ENCODE measurements at regions not wholly inside any gene's neighbourhood (a gene's known extent, or its start where the extent isn't known, plus 50 kb on each side); places are given as distances from the start of the nearest gene placed in this dataset.

DNA sequence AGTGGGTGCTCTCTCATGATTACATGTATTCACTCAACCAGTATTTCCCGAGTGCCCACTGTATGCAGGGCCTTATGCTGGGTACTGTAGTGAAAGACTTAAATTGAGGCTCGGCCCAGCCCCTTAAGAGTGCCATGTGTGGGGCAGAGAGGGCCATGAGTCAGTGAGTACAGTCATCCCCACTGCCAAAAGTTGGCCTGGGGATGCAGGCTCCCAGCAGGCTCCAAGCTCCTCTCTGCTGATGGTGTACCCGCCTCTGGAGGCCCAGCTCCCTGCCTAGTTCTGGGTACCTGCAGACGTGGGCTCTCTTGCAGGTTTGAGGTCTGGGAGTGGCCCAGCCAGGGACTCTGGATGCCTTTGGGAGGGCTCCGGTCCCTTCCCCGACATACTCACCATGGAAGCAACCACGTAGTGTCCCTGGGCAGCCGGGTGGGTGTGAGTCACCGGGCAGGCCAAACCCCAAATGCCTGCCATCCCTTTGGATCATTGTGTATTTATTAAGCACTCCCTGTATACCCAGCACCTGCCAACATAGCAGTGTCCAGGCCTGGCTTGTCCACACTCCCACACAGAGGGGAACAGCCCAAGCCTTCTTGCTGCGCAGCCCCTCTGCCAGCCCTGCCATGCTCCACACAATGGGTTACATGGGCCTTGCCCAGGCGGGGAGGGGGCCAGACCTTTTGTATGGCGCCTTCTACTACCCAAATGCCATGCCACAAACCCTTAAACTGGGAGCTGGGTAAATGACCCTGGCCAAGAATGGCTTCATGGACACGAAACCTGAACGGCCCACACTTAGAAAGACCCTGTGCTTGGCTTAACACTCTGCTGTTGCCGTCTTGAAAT, 153.6 kb downstream of the VEGFA start:
- ATAC-seq: no peak
- peak overlapping the region in 1 of 4 donors; percentile 8 for H3K27ac ChIP-seq
- TF ChIP-seq, protein P1, sequence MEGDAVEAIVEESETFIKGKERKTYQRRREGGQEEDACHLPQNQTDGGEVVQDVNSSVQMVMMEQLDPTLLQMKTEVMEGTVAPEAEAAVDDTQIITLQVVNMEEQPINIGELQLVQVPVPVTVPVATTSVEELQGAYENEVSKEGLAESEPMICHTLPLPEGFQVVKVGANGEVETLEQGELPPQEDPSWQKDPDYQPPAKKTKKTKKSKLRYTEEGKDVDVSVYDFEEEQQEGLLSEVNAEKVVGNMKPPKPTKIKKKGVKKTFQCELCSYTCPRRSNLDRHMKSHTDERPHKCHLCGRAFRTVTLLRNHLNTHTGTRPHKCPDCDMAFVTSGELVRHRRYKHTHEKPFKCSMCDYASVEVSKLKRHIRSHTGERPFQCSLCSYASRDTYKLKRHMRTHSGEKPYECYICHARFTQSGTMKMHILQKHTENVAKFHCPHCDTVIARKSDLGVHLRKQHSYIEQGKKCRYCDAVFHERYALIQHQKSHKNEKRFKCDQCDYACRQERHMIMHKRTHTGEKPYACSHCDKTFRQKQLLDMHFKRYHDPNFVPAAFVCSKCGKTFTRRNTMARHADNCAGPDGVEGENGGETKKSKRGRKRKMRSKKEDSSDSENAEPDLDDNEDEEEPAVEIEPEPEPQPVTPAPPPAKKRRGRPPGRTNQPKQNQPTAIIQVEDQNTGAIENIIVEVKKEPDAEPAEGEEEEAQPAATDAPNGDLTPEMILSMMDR (IDR thresholded peaks at IDR 0.05): no peak

DNA sequence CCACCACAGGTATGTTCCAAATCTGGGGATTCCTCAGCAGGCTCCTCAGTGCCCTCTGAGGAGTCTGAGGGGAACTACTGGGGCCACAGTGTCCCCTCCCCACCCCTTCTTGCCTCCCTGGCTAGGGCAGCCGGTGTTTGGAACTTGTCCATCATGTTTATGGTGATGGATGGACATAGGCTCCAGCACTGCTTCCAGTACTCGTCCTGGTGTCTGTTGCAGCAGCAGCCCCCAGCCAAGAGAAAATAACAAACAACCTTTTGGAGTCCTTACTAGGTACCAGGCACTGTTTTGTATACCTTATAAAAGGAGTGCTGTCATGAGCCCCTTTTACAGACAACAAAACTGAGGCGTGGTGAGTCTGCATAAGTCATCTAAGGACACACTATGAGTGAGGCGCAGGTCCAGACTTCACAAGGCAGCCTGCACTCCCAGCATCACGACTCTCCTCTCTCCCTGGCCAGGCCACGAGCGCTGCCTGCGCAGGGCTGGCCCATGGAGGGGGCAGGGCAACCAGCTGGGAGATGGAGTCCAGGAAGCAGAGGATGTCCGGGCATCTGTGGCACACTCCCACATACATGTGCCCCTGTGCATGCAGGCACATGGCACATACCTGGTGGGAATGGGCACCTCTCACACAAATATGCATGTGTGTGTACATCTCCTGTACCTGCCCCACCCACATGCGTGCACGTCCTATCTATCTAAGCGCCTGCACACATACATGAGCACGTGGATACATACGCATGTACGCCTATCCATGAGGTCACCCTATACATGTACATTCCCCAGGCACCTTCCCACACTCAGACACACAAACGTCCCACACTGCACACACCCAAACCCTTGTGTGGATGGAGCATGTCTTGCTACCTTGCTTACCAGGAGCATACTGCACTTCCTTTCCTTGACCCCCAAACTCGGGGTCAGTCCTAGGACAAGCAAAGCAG, 152.7 kb downstream of the VEGFA start:
- WGBS, 2 donors: 84 to 89% methylated on average over 17 of the region's 17 CpGs
- peaks cover 9 to 27% (median 15%) of the 10 kb centered on the region in 3 donors for H3K4me1 ChIP-seq
- H3K27me3 ChIP-seq: no peaks in the 10 kb centered on the region
- H3K36me3 ChIP-seq: no peaks in the 10 kb centered on the region
- no peak overlapping the region for H3K27ac ChIP-seq
- intact Hi-C loops (cut with DNase I): no loop called here
- no peak overlapping the region for H3K4me3 ChIP-seq
- TF ChIP-seq, protein P1 (IDR thresholded peaks at IDR 0.05): no peak
- ATAC-seq: no peak
- DNase-seq: no peak
- FAIRE-seq: no peak
- H3K9me3 ChIP-seq: no peaks in the 10 kb centered on the region

More for the DNA sequence above, 153.6 kb downstream of the VEGFA start:
- intact Hi-C loops (cut with DNase I): no loop called here
- no peaks in the 10 kb centered on the region for H3K27me3 ChIP-seq
- H3K4me1 ChIP-seq: peaks cover 5 to 25% (median 16%) of the 10 kb centered on the region in 3 donors
- 87 to 90% methylated on average over 14 to 15 of the region's 15 CpGs for WGBS, 2 donors
- no peak overlapping the region for H3K4me3 ChIP-seq
- H3K36me3 ChIP-seq: no peaks in the 10 kb centered on the region
- H3K9me3 ChIP-seq: no peaks in the 10 kb centered on the region
- peak in 1 of 6 donors; percentile 12 for DNase-seq
- no peak for FAIRE-seq

DNA sequence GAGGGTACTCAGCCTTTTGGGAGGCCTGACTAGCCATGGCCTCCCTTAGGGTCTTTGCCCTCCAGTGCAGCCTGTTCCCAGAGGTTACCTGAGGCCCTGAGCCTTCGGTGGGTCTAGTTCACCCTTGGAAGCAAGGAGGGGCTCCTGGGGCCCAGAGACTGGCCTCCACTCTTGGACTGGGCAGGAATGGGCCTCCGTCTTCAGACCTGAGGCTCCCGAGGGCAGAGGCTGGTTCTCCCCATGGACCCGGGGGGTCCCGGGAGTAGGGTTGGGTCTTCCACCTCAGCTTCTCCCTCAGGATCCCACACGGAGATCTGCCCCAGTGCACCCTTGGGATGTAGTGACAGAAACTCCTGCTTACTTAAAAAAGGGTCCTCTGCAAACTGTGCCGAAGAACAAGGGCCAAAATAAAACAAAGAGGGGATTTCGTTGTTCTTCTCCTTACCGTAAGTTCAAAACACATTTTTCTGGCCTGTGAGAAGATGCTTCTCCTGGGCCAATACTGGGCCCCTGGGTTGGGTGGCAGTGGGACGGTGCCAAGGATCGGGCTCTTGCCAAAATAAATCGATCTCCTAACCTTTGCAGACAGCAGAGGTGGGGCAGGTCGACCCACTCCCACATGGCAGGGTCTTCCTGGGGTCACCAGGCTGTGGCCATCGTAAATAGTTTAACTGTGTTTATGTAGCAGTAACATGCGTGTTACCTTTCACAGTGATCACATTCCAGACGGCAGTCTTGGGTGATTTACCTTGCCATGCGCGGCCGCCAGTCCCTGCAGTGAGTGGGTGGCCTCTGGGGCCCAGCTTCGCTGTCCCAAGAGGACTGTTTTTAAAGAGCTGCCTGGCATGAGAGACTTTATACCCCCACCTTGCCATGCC, 151.8 kb downstream of the VEGFA start:
- no peak overlapping the region for H3K27ac ChIP-seq
- peaks cover 15 to 27% (median 18%) of the 10 kb centered on the region in 3 donors for H3K4me1 ChIP-seq
- FAIRE-seq: no peak
- H3K27me3 ChIP-seq: no peaks in the 10 kb centered on the region
- H3K4me3 ChIP-seq: no peak overlapping the region
- H3K9me3 ChIP-seq: no peaks in the 10 kb centered on the region
- no peak for ATAC-seq
- DNase-seq: peak in 1 of 6 donors; percentile 6
- WGBS, 2 donors: 75 to 80% methylated on average over 20 of the region's 20 CpGs
- TF ChIP-seq, protein P1 (IDR thresholded peaks at IDR 0.05): no peak
- no peaks in the 10 kb centered on the region for H3K36me3 ChIP-seq
- intact Hi-C loops (cut with DNase I): no loop called here

DNA sequence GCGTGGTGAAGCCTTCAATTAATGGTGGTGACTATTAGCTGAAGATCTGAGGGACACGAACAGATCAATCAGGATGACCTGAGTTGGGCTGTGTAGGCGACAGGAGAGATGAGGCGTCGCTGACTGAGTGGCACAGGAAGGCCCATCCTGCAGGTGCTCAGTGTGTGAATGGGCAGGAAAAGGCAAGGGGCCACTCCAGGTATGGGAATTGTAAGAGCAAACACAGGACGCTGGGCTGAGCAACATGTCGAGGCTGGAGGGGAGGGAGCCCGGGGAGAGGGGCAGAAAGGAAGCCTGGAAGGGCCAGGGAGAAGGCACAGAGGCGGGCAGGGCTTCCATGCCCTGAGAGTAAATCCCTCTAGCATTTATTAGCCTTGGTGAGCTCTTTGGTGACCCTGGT, 151.0 kb downstream of the VEGFA start:
- intact Hi-C loops (cut with DNase I): no loop called here
- DNase-seq: peak in 1 of 6 donors; percentile 3
- FAIRE-seq: no peak
- TF ChIP-seq, protein P1 (IDR thresholded peaks at IDR 0.05): no peak
- H3K27ac ChIP-seq: no peak overlapping the region
- H3K9me3 ChIP-seq: no peaks in the 10 kb centered on the region
- peaks cover 14 to 27% (median 22%) of the 10 kb centered on the region in 3 donors for H3K4me1 ChIP-seq
- no peak overlapping the region for H3K4me3 ChIP-seq
- H3K27me3 ChIP-seq: no peaks in the 10 kb centered on the region
- ATAC-seq: no peak
- WGBS, 2 donors: 81 to 84% methylated on average over 9 of the region's 9 CpGs
- no peaks in the 10 kb centered on the region for H3K36me3 ChIP-seq

All from pancreas (tissue), 10 donors.